ENCODE measurements at regions not wholly inside any gene's neighbourhood (a gene's known extent, or its start where the extent isn't known, plus 50 kb on each side); places are given as distances from the start of the nearest gene placed in this dataset.

DNA sequence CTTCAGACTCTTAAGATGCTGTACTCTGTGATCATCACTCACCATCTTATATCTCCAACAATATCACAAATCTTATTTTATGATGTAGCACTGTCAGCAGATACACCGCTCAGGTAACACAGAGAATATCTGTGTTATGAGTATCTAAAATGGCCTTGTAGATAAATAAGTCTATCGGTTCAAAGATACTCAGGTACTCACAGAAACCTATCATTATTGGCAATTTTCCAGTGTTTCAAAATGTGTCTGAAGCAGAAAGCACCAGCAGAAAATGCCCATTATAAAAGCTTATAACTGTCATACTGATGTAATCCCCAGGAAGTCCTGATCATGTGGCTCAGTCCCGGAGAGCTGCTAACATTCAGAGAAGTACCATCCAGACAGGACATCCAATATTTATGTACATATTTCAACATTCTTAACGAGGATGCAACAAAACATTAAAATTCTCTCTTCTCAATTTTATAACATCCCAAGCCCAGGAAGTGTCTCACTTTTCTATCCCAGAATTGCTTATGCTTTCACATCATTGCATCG, 190.7 kb upstream of the LMNTD1 start:
- TF ChIP-seq, protein P1, sequence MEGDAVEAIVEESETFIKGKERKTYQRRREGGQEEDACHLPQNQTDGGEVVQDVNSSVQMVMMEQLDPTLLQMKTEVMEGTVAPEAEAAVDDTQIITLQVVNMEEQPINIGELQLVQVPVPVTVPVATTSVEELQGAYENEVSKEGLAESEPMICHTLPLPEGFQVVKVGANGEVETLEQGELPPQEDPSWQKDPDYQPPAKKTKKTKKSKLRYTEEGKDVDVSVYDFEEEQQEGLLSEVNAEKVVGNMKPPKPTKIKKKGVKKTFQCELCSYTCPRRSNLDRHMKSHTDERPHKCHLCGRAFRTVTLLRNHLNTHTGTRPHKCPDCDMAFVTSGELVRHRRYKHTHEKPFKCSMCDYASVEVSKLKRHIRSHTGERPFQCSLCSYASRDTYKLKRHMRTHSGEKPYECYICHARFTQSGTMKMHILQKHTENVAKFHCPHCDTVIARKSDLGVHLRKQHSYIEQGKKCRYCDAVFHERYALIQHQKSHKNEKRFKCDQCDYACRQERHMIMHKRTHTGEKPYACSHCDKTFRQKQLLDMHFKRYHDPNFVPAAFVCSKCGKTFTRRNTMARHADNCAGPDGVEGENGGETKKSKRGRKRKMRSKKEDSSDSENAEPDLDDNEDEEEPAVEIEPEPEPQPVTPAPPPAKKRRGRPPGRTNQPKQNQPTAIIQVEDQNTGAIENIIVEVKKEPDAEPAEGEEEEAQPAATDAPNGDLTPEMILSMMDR (conservative IDR thresholded peaks at IDR 0.05; ENCODE audit: low read length) = no peak
- no peak for TF ChIP-seq EZH2phosphoT487 (IDR thresholded peaks at IDR 0.05; ENCODE audit: borderline replicate concordance)

All from Loucy (cell line).